ENCODE measurements at regions not wholly inside any gene's neighbourhood (a gene's known extent, or its start where the extent isn't known, plus 50 kb on each side); places are given as distances from the start of the nearest gene placed in this dataset.

- in situ Hi-C loops (cut with MboI) = no loop called here
- BruUV-seq (replicated peaks) = no TSS peak
- Histone ChIP-seq H2AFZ (ENCODE audit: control insufficient read depth, low read depth, low read length) (no peak overlapping the region), H3K4me2 (ENCODE audit: control insufficient read depth, insufficient read depth) (no peak overlapping the region), H3K9ac (ENCODE audit: control insufficient read depth, insufficient read depth, low read length) (no peak overlapping the region), H3K4me3 (no peak overlapping the region), H3K4me1 (ENCODE audit: control insufficient read depth, insufficient read depth, low read length) (no peaks in the 10 kb centered on the region), H3K27ac (ENCODE audit: control insufficient read depth, insufficient read depth) (no peak overlapping the region), H3K9me3 (replicated peaks; ENCODE audit: control insufficient read depth, insufficient read depth, low read length) (no peaks in the 10 kb centered on the region), H4K20me1 (ENCODE audit: control insufficient read depth, insufficient read depth) (no peaks in the 10 kb centered on the region), H3K27me3 (replicated peaks in 1 of 2; ENCODE audit: control insufficient read depth in 2 of 2, insufficient read depth in 2 of 2, low read length in 1 of 2) (no peaks in the 10 kb centered on the region), H3K79me2 (ENCODE audit: control insufficient read depth, insufficient read depth, low read length) (no peaks in the 10 kb centered on the region), H3K36me3 (ENCODE audit: control insufficient read depth in 2 of 2, insufficient read depth in 2 of 2, low read length in 1 of 2) (no peaks in the 10 kb centered on the region)
- ATAC-seq = no peak
- intact Hi-C loops (cut with micrococcal nuclease; ENCODE audit: unreplicated experiment) = no loop called here
- 4% methylated on average over 3 of the region's 3 CpGs for WGBS (ENCODE audit: insufficient coverage, insufficient replicate concordance, low lambda C conversion rate, missing lambda C conversion rate)
- SMC1A ChIA-PET (ENCODE audit: uncharacterized antibody, unreplicated experiment) = interaction anchor here (0.8 to 1.4 kb wide), 6 partner anchors 11 to 36 kb away, joined by 3 to 8 read pairs (median 4); no protein-coding TSS in a partner anchor
- CTCF ChIA-PET = interaction anchor here (1.5 kb wide), 1 partner anchor 53 kb away, joined by 4 read pairs; no protein-coding TSS in a partner anchor
- DNase-seq (ENCODE audit: low read depth, low spot score) = no peak
- TF ChIP-seq MYB (IDR thresholded peaks at IDR 0.05; ENCODE audit: borderline replicate concordance, low read depth, low read length) (no peak), MTA3 (IDR thresholded peaks at IDR 0.05; ENCODE audit: borderline replicate concordance, low read length) (no peak), BRCA1 (IDR thresholded peaks at IDR 0.05; ENCODE audit: low read depth, low read length) (no peak), TCF3 (IDR thresholded peaks at IDR 0.05; ENCODE audit: borderline replicate concordance, insufficient read depth, low read depth, low read length) (no peak), RB1 (IDR thresholded peaks at IDR 0.05; ENCODE audit: borderline replicate concordance) (no peak), MLLT1 (IDR thresholded peaks at IDR 0.05) (no peak), NFYA (IDR thresholded peaks at IDR 0.05; ENCODE audit: borderline replicate concordance, low read depth, low read length) (no peak), ASH2L (IDR thresholded peaks at IDR 0.05; ENCODE audit: borderline replicate concordance, low read depth) (no peak), MYC (IDR thresholded peaks at IDR 0.05; ENCODE audit: insufficient read depth, insufficient read length, insufficient replicate concordance, low read length, severe bottlenecking) (no peak), LARP7 (IDR thresholded peaks at IDR 0.05) (no peak), E4F1 (IDR thresholded peaks at IDR 0.05; ENCODE audit: borderline replicate concordance, partially characterized antibody) (no peak), ZNF622 (IDR thresholded peaks at IDR 0.05) (no peak), MEF2B (IDR thresholded peaks at IDR 0.05; ENCODE audit: partially characterized antibody, poor library complexity, severe bottlenecking) (no peak), DPF2 (IDR thresholded peaks at IDR 0.05) (no peak), ZBTB33 (IDR thresholded peaks at IDR 0.05) (no peak), ZNF207 (IDR thresholded peaks at IDR 0.05; ENCODE audit: borderline replicate concordance) (no peak), TBL1XR1 (IDR thresholded peaks at IDR 0.05; ENCODE audit: low read depth, low read length) (no peak)
- FAIRE-seq = no peak
- RAD21 ChIA-PET (ENCODE audit: unreplicated experiment) = no interaction called here
- POLR2A ChIA-PET = interaction anchor here (0.6 kb wide), 1 partner anchor 285 kb away, joined by 3 read pairs; no protein-coding TSS in a partner anchor
Measured at GRCh38 chr5:92364986-92365550, 982.0 kb upstream of the ARRDC3 start.

Data from GM12878 (cell line).